HG02678 (cell line): ENCODE measurements at regions not wholly inside any gene's neighbourhood (a gene's known extent, or its start where the extent isn't known, plus 50 kb on each side); places are given as distances from the start of the nearest gene placed in this dataset.

Source experiments
- ATAC-seq: cut with Tn5 transposase; IDR thresholded peaks from one replicate; pipeline ENCODE4 v1.9.1; 2021; ENCODE audit warnings: mild to moderate bottlenecking, moderate library complexity; ENCODE audit not compliant: unreplicated experiment

DNA sequence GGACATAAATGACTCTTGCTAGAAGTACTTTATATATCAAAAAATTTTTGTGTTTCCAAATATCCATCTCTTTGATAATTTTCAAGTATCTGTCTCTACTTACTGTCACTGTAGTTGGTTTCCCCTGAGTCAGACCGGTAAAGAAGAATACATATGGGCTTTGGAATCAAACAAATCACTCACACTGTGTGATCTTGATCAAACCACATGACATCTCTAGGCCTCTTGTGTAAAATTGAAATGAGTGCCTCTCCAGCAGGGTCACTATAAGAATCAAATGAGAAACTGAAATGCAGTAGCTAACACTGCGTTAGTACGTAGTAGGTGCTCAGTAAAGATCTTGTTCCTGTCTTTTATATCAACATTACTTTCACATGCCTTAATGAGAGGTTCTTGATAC, 314.6 kb upstream of the STT3B start:
- no peak for ATAC-seq

DNA sequence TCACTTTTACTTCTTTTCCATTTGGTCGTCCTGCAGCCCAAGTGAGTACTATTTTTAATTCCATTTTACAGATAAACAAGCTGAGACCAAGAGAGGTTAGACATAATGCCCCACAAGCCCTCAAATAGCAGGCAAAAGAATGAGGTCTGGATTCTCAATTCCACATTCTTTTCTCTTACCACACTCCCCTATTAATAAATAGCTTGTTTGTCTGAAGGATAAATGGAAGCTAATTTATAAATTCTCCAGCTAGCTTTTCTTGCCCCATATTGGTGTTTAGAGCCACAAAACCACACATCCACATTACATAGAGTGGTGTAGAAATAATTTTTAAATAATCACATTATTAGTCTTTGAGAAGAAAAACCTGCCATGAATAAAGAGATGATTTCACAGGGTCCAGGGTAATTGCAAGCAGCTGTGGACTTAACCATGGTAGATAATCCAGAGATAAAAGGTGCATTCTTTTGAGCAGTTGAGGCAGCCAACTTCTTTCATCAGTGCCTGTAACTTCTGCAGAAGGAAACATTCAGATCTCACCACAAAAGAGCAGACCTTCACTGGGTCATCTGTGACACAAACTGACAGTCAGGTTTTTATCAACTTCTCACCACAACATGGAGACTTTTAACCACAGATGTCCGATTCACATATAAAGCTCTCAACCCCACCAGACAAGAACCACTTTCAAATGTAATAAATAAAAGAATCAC, 313.4 kb upstream of the STT3B start:
- peak; percentile 78 for ATAC-seq

DNA sequence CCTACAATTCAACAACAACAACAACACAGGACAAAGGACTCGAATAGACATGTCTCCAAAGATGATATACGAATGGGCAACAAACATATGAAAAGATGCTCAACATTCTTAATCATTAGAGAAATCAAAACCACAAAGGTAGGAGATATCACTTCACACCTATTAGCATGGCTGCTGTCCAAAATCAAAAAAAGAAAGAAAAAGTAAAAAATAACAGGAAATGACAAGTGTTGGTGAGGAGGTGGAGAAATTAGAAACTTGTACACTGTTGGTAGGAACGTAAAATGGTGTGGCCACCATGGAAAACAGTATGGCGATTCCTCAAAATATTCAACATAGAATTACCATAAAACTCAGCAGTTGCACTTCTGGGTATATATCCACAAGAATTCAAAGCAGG, 312.3 kb upstream of the STT3B start:
- ATAC-seq: no peak

DNA sequence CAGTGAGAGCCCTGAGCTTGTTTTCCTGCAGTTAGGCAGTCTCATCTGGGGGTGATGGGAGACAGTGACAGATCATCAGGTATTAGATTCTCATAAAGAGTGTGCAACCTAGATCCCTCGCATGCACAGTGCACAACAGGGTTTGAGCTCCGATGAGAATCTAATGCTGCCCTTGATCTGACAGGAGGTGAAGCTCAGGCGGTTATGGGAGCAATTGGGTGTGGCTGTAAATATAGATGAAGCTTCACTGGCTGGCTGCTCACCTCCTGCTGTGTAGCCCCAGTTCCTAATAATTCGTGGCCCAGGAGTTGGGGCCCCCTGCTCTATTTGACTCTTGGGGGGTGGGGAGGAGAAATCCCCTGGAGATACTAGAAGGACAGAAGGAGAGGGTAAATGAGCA, 309.4 kb upstream of the STT3B start:
- ATAC-seq: no peak

DNA sequence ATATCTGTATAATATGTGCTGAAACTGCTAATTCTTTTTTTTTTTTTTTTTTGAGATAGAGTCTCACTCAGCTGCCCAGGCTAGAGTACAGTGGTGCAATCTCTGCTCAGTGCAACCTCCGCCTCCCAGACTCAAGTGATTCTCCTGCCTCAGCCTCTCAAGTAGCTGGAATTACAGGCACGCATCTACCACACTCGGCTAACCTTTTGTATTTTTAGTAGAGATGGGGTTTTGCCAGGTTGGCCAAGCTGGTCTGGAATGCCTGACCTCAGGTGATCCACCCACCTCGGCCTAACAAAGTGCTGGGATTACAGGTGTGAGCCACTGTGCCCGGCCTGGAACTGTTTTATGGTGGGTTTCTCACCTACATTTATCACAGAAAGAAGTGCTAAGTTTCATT, 307.8 kb upstream of the STT3B start:
- ATAC-seq: no peak

DNA sequence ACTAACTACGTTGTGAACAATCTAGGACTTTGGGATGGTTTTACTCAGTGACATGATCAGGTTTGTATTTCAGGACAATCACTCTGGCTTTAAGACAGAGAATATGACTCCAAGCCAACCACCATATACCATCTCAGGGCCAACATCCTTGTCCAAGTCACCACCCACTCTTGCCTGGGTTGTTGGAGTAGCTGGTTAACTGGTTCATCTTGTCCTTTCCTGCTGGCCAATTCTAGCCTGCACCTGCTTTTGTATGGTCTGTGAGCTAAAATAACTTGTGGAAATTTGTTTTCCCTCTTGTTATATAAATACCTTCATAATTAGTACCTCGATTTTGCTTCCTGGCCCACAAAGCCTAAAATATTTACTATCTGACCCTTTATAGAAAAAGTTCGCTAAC, 306.8 kb upstream of the STT3B start:
- ATAC-seq: no peak

DNA sequence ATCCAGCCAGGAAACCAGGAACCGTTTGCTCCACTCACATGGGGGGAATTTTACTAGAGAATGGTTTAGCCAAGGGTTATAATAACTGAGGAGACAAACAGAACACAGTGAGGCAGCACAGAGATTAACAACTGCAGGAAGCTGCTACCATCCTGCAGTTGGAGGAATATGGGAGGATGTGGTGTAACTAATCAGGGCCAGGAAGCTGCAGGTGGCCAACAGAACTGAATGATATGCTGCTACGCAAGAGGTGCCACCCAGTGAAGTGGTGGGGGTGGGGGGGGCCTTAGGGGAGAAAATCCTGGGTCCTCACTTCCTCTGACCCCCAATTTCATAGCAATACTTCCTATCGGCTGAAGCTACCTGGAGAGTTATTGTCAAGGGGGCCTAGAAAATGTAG, 306.4 kb upstream of the STT3B start:
- peak; percentile 34 for ATAC-seq

DNA sequence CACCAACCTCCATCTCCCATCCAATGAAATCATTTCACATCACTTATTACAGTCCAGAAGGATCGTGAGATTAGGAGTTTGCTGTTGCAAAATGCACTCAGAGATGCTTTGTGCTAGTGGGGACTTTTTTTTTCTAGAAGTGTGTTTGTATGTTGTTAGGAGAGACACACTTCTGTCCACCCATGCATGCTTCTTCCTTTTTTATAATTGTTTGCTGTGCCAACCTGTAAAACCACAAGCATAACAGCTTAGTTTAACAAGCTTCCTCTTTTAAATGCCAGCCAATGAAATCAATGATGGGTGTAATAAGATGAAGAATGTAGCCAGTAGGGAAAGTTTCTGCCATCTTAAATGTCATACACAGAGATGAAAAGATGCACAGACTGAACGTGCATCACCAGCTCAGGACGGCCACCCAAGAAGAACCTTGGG, 305.6 kb upstream of the STT3B start:
- ATAC-seq: peak; percentile 35

DNA sequence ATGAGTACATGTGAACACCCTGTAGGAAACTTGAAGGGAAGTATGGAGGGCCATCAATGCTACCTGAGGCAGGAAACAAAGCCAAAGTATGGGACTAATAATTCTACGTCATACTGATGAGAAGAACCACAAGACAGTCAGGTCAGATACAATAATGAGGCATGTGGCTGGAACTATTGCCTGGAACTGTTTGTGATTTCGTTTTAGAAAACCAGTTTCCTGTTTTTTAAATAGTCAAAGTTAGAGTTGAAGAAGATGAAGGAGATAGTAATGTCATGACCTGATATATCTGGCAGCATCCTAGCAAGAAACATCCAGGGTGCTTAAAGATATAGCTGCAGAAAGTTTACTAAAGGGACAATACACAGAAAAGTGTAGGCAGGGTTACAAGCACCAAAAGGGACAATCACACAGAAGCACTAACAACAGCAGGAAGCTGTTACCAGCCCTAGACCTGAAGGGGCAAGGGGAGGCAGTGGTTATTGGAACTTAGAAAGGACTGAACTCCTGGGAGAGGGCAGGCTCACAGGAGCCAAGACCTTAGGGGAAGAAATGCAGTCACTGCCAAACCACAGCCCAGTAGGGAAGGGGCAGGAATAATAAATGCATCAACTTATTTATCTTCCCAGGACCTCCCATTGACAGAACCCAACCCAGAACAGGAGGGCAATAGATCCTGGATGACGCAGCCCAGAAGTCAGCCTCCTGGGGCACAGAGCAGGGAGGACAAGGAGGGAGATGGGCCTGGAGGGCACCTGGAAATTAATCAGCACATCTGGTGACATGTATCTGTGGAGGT, 302.1 kb upstream of the STT3B start:
- ATAC-seq: peak; percentile 28

DNA sequence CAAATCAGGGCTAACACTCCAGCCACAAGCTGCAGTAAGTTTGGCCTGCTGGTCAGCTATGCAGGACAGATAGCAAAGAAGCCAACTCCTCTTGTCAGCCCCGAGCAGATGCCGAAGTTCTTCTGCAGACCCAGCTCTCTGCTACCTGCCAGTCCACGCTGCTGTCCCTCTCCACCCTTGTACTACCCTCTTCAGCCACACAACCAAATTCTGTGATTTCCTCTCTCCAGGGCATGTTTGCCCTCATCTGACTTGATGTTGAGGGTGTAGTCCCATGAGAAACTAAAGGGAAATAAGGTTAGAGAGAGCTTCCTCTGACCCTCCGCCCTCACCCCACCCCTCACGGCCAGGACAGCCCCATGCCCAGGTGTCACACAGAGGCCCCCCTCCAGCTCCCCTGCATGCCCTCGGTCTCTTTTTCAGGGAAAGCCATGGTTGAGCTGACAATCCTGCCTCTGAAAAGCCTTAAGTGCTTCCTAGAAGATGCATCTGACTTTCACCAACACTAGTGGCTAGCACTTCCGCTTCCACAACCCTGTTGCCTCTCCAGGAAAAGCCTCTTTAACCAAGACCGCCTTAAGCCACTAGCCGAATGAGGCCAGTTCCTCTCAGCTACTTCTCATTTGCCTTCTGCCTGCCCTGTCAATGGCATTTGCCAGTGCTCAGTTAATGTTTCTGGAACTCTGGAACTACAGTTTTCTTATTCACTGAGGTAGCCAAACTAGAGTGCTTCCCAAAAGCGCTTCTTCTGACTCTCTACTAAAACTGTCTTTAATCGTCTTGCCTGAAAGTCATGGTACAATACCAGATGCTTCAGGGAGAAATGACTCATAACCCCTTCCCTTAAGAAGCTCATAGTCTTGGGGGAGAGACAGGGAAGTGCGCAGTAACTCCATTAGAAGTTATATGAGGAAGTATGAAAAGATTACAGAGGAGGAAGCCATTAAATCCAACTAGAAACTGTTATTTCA, 300.4 kb upstream of the STT3B start:
- ATAC-seq: peak; percentile 43

DNA sequence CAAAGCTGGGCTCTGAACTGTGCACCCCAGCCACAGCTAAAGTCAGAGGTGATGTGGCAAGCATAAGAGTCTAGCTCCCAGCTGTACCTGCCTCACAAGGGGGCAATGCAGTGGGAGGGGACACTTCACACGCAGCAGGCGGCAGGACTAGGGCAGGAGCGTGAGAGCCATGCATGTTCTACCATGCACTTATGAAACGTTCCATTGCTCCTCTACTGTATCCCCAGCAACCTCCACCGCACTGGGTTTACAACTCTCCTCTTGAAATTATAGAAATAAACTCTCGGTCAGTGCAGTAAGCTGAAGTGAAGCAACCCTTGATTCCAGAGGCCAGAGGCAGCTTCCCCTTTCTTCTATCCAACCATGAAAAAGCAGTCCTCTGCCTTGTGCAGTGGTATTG, 298.6 kb upstream of the STT3B start:
- no peak for ATAC-seq

DNA sequence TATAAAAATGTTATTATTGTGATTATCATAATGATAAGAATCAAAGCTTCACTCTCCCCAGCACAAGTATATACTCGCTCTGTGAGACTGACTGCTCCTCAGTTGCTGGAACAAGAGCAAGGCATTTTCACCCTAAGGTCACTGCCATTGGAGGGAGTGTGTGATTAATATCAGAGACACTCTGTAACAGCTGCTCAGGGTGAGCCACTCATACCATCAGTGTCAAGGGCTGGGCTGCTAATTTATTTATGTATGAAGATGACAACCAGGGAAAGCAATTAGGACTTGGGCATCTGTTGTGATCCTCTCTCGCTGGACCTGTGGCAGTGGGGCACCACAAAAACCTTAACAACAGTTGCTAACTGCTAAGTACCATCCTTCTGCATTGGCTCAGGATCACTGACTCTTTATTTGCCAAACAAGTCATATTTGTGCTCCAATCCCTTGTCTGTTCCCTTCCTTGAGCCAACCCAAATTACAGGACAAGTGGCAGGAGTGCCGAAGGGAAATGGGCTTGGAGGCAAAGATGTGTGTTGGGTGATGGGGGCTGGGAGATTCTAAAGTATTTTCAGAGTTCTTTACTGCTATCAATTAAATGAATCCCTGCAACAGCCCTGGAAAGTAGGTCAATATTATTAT, 297.5 kb upstream of the STT3B start:
- ATAC-seq: no peak

DNA sequence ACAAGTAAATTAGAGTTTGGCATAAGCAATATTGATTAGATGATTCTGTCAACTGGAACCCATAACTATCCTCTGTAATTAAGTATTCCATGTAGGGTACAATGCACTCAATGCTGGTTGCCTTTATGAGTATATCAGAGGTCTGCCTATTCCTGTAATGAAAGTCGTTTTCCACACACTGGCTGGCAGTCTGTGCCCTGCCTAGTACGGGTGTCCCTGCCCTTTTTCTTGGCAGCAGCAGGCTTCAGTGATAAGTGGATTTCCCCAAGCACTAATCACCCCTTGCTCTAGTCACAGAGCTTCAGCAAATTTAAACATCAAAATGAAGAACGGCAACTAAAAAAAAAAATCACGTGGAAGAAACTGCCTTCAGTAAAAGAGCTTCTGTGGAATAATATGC, 294.8 kb upstream of the STT3B start:
- no peak for ATAC-seq

DNA sequence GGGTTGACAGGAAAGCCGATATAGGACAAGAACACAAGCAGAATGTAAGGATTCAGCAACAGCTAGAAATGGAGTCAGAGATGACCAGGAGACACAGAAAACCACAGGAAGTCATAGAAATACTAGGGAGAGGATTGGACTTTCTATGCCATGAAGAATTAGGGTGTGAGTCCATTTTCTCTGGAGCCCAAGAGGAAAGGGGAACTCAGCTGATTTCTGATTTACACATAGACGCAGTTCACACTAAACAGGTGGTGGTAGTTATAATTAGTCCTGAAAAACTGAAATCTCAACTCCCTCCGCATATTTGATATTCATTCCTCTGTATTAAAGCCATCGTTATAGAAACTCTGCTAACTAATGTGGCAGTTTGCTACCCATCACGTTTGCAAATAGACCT, 292.7 kb upstream of the STT3B start:
- ATAC-seq: no peak

DNA sequence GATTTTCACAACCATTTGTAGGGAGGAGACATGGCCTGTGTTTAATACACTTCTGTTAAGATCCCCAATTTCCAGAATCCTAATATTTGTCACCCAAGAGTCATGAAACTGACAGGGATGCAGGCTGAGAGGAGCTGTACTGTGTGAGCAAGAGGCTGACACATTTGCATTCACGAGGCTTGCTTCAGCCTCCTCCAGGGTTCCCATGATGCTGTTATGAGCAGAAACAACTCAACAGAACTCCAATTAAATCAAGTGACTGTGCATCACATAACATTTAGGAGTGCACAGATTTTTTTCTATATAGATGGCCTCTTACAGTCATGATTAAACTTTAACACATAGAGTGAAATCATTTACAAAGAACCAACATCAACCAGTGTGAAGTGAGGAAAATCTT, 292.3 kb upstream of the STT3B start:
- peak; percentile 31 for ATAC-seq

DNA sequence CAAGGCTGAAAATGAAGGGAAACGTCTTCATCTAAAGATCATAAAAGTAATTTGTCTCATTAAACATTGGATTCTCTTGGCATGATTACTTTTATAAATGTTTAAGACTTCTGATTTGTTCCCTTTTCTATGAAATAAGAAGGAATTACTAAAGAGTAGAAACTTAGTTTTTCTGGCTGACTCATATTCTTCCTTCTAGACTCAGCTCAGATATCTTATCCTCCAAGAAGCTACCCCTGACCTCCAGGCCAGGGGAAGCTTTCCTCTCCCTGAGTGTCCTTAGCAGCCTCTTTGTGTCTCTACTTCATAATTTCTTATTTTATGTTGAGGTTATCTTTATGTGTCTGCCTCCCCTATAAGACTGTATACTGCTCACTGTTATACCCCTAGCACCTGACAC, 291.9 kb upstream of the STT3B start:
- peak; percentile 31 for ATAC-seq

DNA sequence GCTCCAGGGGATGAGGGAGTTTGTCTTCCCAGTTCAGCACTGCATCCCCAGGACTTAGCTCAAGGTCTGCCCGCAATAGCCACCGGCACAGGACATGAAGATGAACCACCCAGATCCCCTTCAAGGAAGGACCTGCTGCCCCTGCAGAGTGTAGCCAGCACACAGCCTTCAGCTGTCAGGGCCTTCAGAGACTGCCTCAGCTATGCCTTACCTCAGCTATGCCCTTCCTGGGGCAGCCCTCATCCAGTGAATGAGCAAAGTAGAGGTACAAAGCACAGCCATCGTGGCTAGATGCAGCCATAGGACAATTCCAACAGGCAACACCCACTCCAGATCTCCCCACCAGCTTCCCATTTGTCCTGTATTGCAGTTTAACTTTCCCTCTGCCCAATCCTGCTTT, 291.2 kb upstream of the STT3B start:
- ATAC-seq: peak; percentile 24

DNA sequence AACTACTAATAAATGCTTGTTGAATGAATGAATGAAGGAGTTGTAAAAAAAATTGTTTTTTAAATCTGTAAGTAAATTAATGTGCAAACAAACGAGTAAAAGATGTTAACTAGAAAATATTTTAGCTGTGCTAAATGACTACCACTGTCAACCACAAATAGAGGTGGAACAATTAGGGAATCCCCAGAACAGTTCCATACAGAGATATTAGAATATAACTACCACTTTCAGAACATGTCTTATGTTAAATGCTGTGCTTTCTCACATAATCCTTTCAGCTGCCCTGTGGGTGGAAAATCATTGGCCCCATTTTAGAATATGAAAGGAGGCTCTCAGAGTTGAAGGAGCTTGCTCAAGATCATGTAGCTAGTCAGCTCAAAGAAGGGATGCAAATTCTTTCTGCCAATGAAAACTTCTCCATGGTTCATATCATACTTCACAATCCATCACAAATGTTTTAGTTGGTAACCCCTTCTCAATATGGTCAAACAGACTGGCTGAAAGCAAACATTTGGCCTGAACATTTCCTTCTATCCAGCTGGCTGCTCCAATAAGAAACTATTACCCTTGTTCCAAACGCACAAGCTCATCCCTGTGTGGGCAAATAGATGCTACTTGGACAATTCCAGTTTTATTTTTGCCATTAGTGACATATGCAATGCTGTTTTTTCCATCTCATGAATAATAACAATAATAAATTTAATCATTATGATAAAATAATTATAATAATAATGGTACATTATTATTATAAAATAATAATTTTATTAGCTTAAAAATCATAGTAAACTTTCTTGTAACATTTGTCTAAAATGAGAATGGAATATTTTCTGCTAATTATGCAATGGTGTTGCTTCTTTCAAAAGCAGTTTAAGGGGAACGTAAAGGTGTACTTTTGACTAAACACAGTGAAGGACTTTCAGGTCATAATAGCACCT, 290.4 kb upstream of the STT3B start:
- peak; percentile 65 for ATAC-seq

DNA sequence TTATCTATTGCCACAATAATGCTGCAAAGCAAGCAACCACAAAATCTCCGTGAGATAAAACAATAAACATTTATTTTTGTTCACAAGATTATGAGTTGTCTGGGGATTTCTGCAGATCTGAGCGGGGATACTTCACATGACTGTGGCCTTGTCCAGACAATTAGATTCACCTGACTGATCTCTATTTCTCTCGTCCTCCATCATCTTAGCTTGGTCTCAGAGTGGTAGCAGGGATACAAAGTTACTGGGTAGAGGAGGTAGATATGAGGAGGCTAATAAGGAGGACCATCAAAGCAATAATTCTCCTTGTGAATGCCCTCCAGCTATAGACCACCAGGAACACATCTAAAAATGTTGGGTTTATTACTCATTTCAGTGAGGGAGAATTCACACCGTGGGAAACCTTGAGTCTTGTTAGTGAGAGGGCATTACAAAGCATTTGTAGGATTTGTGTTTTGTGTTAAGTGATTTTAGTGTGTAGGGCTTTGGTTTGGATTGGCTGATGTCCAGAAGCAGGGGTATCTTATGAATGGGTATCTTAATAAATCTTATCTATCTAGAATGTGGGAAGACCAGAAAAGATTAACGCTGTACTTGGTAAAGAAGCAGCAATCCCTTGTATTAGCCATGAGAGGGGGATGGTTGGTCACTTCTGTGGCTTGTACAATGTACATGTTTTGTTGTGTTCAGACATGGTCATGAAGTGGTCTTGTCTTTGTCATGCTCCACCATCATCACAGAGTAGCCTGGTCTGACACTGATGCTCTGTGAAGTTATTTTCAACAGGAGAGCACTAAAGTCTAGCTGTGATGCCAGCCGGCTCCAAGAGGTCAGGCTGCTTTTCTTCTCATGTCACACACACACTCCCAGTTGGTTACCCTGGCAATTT, 287.6 kb upstream of the STT3B start:
- no peak for ATAC-seq
